Endothelial cell of umbilical vein (primary cell): ENCODE measurements at regions not wholly inside any gene's neighbourhood (a gene's known extent, or its start where the extent isn't known, plus 50 kb on each side); places are given as distances from the start of the nearest gene placed in this dataset.

Experiments
- CTCF ChIP-seq, 2 donors: IDR thresholded peaks; 1 replicate in 1 of 2; 2 replicates in 1 of 2; pipeline ENCODE4 v1.5.1; 2011; ENCODE audit warnings: low read length in 2 of 2, mild to moderate bottlenecking in 2 of 2, moderate library complexity in 2 of 2, control low read depth in 1 of 2, inconsistent platforms in 1 of 2, low read depth in 1 of 2; ENCODE audit not compliant: insufficient read depth in 1 of 2; ENCODE audit errors: extremely low read depth in 1 of 2
- EZH2 ChIP-seq: IDR thresholded peaks from 2 replicates; pipeline ENCODE4 v1.6.1; 2012; ENCODE audit warnings: borderline replicate concordance, low read depth, mild to moderate bottlenecking, moderate library complexity, low read length, inconsistent platforms; ENCODE audit not compliant: severe bottlenecking
- FOS ChIP-seq: IDR thresholded peaks from 2 replicates; pipeline ENCODE4 v1.6.1; 2011; ENCODE audit warnings: mild to moderate bottlenecking, low read length, moderate library complexity, borderline replicate concordance; ENCODE audit not compliant: insufficient read depth
- GATA2 ChIP-seq: IDR thresholded peaks from 2 replicates; pipeline ENCODE4 v1.7.0; 2011; ENCODE audit warnings: low read depth, mild to moderate bottlenecking, moderate library complexity, mixed read lengths, low read length; ENCODE audit not compliant: insufficient read length, insufficient read depth
- JUN ChIP-seq: IDR thresholded peaks from 2 replicates; pipeline ENCODE4 v1.6.1; 2011; ENCODE audit warnings: borderline replicate concordance, low read depth; ENCODE audit not compliant: insufficient read length, insufficient read depth
- MAX ChIP-seq: IDR thresholded peaks from 2 replicates; pipeline ENCODE4 v1.6.1; 2011; ENCODE audit not compliant: insufficient read depth, insufficient read length
- MYC ChIP-seq: IDR thresholded peaks from one replicate; pipeline ENCODE4 v1.6.1; 2011; ENCODE audit warnings: mild to moderate bottlenecking, low read depth, low read length
- POLR2A ChIP-seq: IDR thresholded peaks from 2 replicates; pipeline ENCODE4 v1.6.1; 2012; ENCODE audit warnings: low read depth, mild to moderate bottlenecking, control low read depth, low read length
- POLR2AphosphoS5 ChIP-seq: IDR thresholded peaks from 2 replicates; pipeline ENCODE4 v1.6.1; 2012; ENCODE audit warnings: low read depth, mild to moderate bottlenecking, control low read depth, low read length, moderate library complexity; ENCODE audit not compliant: insufficient read depth

- TF ChIP-seq POLR2A (no peak), CTCF (IDR thresholded peaks at IDR 0.05; ENCODE audit: extremely low read depth in 1 of 2, insufficient read depth in 1 of 2, low read depth in 1 of 2, low read length in 2 of 2) (no peak), FOS (no peak), MAX (no peak), EZH2 (no peak), MYC (no peak), POLR2AphosphoS5 (no peak), JUN (no peak), GATA2 (no peak)
Observed at GRCh38 chr2:215805493-215805892, 207.9 kb downstream of the MREG start.
